GM21717 (cell line): ENCODE measurements at regions not wholly inside any gene's neighbourhood (a gene's known extent, or its start where the extent isn't known, plus 50 kb on each side); places are given as distances from the start of the nearest gene placed in this dataset.

Experiments used
- ATAC-seq: cut with Tn5 transposase; IDR thresholded peaks from one replicate; pipeline ENCODE4 v1.9.1; 2021; ENCODE audit warnings: mild to moderate bottlenecking, moderate library complexity; ENCODE audit not compliant: unreplicated experiment

- ATAC-seq, result no peak
Observed at GRCh38 chr4:165716472-165716871, 156.6 kb upstream of the TLL1 start.

GRCh38 chr4:165718660-165719059 lies 154.4 kb upstream of the TLL1 start:
- no peak for ATAC-seq

GRCh38 chr4:165720411-165721082 lies 152.5 kb upstream of the TLL1 start:
- ATAC-seq, result no peak

GRCh38 chr4:165721815-165722214 lies 151.2 kb upstream of the TLL1 start:
- no peak for ATAC-seq

GRCh38 chr4:165723051-165723795 lies 149.8 kb upstream of the TLL1 start:
- no peak for ATAC-seq

- ATAC-seq, result no peak
Observed at GRCh38 chr4:165724786-165725185, 148.3 kb upstream of the TLL1 start.

- ATAC-seq, result no peak
Observed at GRCh38 chr4:165725352-165725751, 147.7 kb upstream of the TLL1 start.

GRCh38 chr4:165726831-165727230 lies 146.2 kb upstream of the TLL1 start:
- no peak for ATAC-seq

GRCh38 chr4:165737309-165737972 lies 135.6 kb upstream of the TLL1 start:
- ATAC-seq, result no peak

GRCh38 chr4:165738571-165738970 lies 134.5 kb upstream of the TLL1 start:
- ATAC-seq, result peak; percentile 53

GRCh38 chr4:165740911-165741310 lies 132.1 kb upstream of the TLL1 start:
- no peak for ATAC-seq

GRCh38 chr4:165743422-165743821 lies 129.6 kb upstream of the TLL1 start:
- ATAC-seq, result no peak

- ATAC-seq, result no peak
Observed at GRCh38 chr4:165744370-165744769, 128.7 kb upstream of the TLL1 start.

- no peak for ATAC-seq
Observed at GRCh38 chr4:165748321-165748720, 124.7 kb upstream of the TLL1 start.

GRCh38 chr4:165751882-165752281 lies 121.2 kb upstream of the TLL1 start:
- no peak for ATAC-seq

GRCh38 chr4:165754664-165755063 lies 118.4 kb upstream of the TLL1 start:
- ATAC-seq, result no peak

- ATAC-seq, result no peak
Observed at GRCh38 chr4:165756836-165757235, 116.2 kb upstream of the TLL1 start.

- no peak for ATAC-seq
Observed at GRCh38 chr4:165757451-165757850, 115.6 kb upstream of the TLL1 start.

GRCh38 chr4:165758086-165758485 lies 115.0 kb upstream of the TLL1 start:
- no peak for ATAC-seq

- ATAC-seq, result no peak
Observed at GRCh38 chr4:165760182-165760581, 112.9 kb upstream of the TLL1 start.

- no peak for ATAC-seq
Observed at GRCh38 chr4:165761963-165762362, 111.1 kb upstream of the TLL1 start.

- no peak for ATAC-seq
Observed at GRCh38 chr4:165763640-165764039, 109.4 kb upstream of the TLL1 start.
